Lung microvascular endothelial cell (primary cell): ENCODE measurements at regions not wholly inside any gene's neighbourhood (a gene's known extent, or its start where the extent isn't known, plus 50 kb on each side); places are given as distances from the start of the nearest gene placed in this dataset.
"Not testable (repeated sequence)": the region's sequence is repeated elsewhere in the genome, so short reads cannot be mapped to it uniquely, and the experiment has no call there.

ENCODE experiments used
- DNase-seq, 2 donors: peaks; one replicate each; pipeline versions ENCODE4 v3.0.0 to v3.0.0-alpha.2; 2010; ENCODE audit warnings: low read depth in 2 of 2

DNA sequence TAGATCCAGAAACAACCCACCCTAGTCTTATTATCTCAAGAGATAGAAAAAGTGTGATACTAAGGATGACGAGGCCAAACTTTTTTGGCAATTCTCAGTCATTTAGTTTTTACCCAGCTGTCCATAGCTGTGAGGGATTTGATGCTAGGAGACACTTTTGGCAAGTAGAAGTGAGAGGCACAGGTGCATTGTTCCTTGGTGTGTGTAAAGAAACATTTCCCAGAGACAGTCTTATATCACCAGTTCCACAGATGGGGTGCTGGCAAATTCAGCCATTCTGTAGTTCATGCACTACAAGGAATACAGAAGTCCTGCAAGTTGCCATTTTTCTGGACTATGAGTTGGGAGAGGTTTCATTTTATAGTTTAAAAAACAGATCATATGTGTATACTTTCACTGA, 403.3 kb upstream of the GHITM start:
- no peak for DNase-seq

GRCh38 chr10:83750604-83751003, 388.7 kb upstream of the GHITM start:
- no peak for DNase-seq

GRCh38 chr10:83753490-83753889, 385.8 kb upstream of the GHITM start:
- no peak for DNase-seq

GRCh38 chr10:83754857-83755256, 384.5 kb upstream of the GHITM start:
- no peak for DNase-seq

- no peak for DNase-seq
Observed at GRCh38 chr10:83760142-83760541, 379.2 kb upstream of the GHITM start.

DNA sequence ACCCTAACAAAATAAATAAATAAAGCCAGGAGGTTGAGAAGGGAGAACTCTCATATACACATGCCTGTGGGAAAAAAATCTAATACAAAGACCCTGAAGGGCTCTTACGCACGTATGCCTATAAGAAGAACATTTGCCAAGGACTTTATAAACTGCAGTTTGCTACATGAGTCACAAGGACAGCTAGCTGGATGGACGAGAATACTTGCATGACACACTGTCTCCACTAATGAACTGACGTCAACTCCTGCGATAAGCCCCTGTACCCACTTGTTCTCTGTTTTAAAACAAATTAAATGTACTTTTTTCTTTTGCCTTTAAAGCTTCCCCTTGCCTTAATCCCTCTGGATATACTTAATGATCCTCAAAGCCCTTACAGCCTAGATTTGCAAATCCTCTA, 374.6 kb upstream of the GHITM start:
- DNase-seq = peak in 1 of 2 donors; percentile 23

- no peak for DNase-seq
Observed at GRCh38 chr10:83765731-83766130, 373.6 kb upstream of the GHITM start.

DNA sequence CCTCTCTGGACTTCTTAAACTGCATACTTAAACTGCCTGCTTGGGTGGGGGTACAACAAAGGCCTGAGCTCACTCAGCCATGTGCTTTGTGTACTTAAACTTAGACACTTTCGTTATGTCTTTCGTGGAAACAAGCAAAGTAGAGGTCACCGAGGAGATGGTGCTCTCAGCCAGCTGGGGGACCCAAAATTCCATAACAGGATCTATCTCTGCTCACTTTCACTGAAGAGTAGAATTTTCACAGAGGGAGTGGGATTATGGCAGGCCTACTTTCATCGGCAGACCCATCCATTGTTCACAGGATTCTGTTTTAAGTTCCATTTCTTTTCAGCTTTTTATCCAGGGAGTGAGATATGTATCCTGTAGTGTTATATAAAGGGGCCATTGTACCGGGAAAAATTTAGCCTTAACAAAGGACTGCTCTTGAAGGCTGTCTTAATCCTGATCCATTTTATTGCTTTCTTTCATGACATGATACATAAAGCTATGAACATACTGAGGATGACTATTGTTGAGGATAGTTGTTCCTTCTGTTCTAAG, 370.0 kb upstream of the GHITM start:
- no peak for DNase-seq

GRCh38 chr10:83786701-83787100, 352.6 kb upstream of the GHITM start:
- DNase-seq = not testable (repeated sequence)

- no peak for DNase-seq
Observed at GRCh38 chr10:83801983-83802382, 337.3 kb upstream of the GHITM start.

GRCh38 chr10:83806717-83807116, 332.6 kb upstream of the GHITM start:
- no peak for DNase-seq

DNA sequence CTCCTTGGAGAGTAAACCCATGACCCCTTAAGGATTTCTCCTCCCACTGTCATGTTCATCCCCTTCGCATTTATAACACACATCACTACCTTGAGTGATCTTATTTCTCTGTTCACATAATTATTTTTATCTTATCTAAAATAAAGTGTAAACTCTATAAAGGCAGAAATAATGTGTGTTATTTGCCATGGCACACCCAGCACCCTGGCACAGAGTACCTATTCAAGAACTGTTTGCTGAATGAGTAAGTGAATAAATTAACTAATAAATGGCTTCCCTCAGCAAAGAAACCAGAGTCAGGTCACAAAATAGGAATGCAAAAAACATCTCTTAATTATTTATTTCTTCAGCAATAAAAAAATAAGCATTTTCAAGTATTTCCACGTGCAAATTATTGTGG, 330.3 kb upstream of the GHITM start:
- DNase-seq = no peak

DNA sequence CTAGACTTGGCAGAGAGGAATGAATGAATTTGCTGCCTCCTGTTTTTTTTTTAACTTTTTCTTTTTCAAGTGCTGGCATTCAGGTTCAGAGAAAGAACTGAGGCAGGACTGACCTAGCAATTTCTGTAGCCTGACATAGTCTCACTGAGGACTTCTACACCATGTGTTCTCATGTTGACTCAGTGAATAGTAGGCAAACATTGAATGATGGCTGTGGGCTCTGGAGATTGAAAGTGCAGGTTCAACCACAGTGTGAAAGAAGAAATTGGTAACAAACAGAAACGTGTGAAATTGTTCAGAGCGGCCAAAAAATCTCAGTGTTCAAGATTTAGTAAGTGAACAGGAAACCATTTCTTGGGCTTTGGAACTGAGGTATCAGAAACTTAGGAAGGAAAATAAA, 322.4 kb upstream of the GHITM start:
- no peak for DNase-seq

DNA sequence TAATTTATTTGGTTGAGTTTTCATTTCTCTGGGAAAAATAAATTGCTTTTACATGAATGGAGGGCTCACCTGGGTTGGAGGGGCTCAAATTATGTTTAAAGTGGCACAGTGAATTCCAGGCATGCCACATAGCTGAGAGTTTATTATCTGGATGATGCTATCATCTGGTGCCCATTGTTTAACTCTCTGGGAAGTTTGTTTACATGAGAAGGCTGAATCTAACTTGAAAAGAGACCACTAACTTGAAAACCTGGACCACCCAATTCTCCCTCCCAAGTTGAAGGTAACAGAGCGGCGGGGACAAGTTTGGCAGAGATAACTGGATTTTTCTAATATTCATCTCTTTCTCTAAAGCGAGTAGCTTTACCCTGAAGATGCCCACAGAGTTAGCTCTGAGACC, 321.5 kb upstream of the GHITM start:
- DNase-seq = no peak

DNA sequence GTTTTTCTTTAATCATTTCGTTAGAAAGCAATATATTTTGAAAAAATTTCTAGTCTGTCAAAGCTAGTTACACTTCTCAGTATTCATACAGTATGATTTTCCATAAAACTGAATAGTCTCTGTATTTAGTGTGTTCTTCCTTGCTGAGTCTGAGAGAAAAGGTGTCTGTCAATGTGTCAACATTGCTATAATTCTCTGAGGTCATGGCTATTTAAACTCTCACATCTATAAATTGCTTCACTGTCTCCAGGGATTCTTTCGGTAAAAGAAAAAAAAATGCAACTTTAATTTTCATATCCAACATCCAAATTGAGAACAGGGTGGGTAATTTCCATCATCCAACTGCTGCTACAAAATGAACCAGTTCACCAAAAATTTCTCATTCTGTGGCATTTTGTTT, 319.7 kb upstream of the GHITM start:
- DNase-seq = no peak

DNA sequence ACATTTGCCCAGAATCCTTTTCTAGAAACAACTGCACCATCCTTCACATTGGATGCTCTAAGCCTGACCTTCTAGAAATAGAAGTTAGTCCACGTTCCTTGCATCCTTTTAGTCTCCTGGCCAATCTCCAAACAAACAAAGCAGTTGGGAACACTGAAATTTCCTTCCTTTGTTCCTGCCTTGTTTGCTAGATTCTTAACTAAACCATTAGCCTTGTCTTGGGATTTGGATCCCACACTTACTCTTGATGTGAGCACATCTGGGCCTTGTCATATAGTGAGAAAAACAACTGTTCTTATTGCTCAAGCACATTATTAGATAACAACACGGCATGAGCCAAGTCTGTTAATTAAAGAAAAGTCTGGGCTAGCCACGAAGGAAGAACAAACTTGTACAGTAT, 319.3 kb upstream of the GHITM start:
- DNase-seq = peak in 1 of 2 donors; percentile 34

GRCh38 chr10:83824099-83824498, 315.2 kb upstream of the GHITM start:
- no peak for DNase-seq

GRCh38 chr10:83834096-83834495, 305.2 kb upstream of the GHITM start:
- DNase-seq = no peak

GRCh38 chr10:83835945-83836745, 303.2 kb upstream of the GHITM start:
- DNase-seq = no peak

DNA sequence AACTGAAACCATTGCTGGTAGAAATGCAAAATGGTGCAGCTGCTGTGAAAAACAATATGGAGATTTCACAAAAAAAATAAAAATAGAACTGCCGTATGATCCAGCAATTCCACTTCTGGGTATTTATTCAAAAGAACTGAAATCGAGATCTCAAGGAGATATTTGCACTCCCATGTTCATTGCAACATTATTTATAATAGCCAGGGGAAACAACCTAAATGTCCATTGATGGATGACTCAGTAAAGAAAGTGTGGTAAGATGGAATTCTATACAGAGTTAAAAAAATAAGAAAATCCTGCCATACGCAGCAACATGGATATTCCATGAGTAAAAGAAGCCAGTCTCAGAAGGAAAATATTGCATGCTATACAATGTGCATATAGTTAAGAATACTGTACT, 290.6 kb upstream of the GHITM start:
- no peak for DNase-seq

- DNase-seq = no peak
Observed at GRCh38 chr10:83849150-83849549, 290.2 kb upstream of the GHITM start.

GRCh38 chr10:83852146-83852545, 287.2 kb upstream of the GHITM start:
- DNase-seq = no peak

DNA sequence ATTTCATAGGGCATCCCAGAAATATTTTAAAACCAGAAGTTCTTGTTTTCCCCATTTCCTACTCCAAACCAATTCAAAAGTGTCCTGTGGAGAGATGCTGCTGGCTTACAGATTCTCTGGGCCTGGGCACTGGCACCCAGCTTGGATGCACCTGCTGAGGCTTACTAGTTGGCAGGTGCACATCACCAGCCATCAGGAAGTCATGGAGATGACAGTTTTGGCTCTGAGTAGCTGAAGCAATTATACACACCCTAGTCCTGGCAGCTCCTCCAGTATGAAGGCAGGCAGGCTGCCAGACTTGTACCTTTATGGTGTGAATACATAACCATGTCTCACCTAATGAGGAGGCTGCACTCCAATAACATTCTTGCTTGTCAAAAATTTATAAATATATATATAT, 276.6 kb upstream of the GHITM start:
- DNase-seq = no peak
